HG03565 (cell line): ENCODE measurements at regions not wholly inside any gene's neighbourhood (a gene's known extent, or its start where the extent isn't known, plus 50 kb on each side); places are given as distances from the start of the nearest gene placed in this dataset.
"Not testable (repeated sequence)": the region's sequence is repeated elsewhere in the genome, so short reads cannot be mapped to it uniquely, and the experiment has no call there.

Source experiments
- ATAC-seq: cut with Tn5 transposase; IDR thresholded peaks from one replicate; pipeline ENCODE4 v1.9.1; 2021; ENCODE audit warnings: mild to moderate bottlenecking, moderate library complexity; ENCODE audit not compliant: unreplicated experiment

- ATAC-seq = no peak
Observed at GRCh38 chr3:150303768-150304167, 104.3 kb upstream of the TSC22D2 start.

- no peak for ATAC-seq
Observed at GRCh38 chr3:150302246-150302645, 105.9 kb upstream of the TSC22D2 start.

- no peak for ATAC-seq
Observed at GRCh38 chr3:150300852-150301517, 107.1 kb upstream of the TSC22D2 start.

- ATAC-seq = no peak
Observed at GRCh38 chr3:150300388-150300787, 107.7 kb upstream of the TSC22D2 start.

GRCh38 chr3:150299201-150299600 is 108.9 kb upstream of the TSC22D2 start:
- no peak for ATAC-seq

GRCh38 chr3:150296966-150297365 is 111.1 kb upstream of the TSC22D2 start:
- ATAC-seq = no peak

- ATAC-seq = no peak
Observed at GRCh38 chr3:150296123-150296735, 111.9 kb upstream of the TSC22D2 start.

- ATAC-seq = no peak
Observed at GRCh38 chr3:150293401-150294001, 114.6 kb upstream of the TSC22D2 start.

- ATAC-seq = no peak
Observed at GRCh38 chr3:150292891-150293290, 115.2 kb upstream of the TSC22D2 start.

GRCh38 chr3:150291515-150291914 is 116.6 kb upstream of the TSC22D2 start:
- ATAC-seq = no peak

- ATAC-seq = peak; percentile 88
Observed at GRCh38 chr3:150286390-150287147, 121.5 kb upstream of the TSC22D2 start.

- no peak for ATAC-seq
Observed at GRCh38 chr3:150285601-150286000, 122.5 kb upstream of the TSC22D2 start.

GRCh38 chr3:150278843-150279381 is 129.2 kb upstream of the TSC22D2 start:
- no peak for ATAC-seq

- ATAC-seq = no peak
Observed at GRCh38 chr3:150278195-150278594, 129.9 kb upstream of the TSC22D2 start.

- no peak for ATAC-seq
Observed at GRCh38 chr3:150277444-150277843, 130.7 kb upstream of the TSC22D2 start.

GRCh38 chr3:150275941-150276340 is 132.2 kb upstream of the TSC22D2 start:
- ATAC-seq = no peak

GRCh38 chr3:150274372-150274771 is 133.7 kb upstream of the TSC22D2 start:
- no peak for ATAC-seq

- ATAC-seq = no peak
Observed at GRCh38 chr3:150273396-150273795, 134.7 kb upstream of the TSC22D2 start.

- ATAC-seq = no peak
Observed at GRCh38 chr3:150271591-150271960, 136.5 kb upstream of the TSC22D2 start.

GRCh38 chr3:150270883-150271590 is 137.1 kb upstream of the TSC22D2 start:
- ATAC-seq = no peak

GRCh38 chr3:150270444-150270843 is 137.7 kb upstream of the TSC22D2 start:
- ATAC-seq = not testable (repeated sequence)
